Activated T-helper 17 cell treated with anti-CD3 and anti-CD28 coated beads, Interleukin-2, amount 50 U/mL, for 72 hours (primary cell): ENCODE measurements at regions not wholly inside any gene's neighbourhood (a gene's known extent, or its start where the extent isn't known, plus 50 kb on each side); places are given as distances from the start of the nearest gene placed in this dataset.

Source experiments
- ATAC-seq: fragments of 150-1000 bp; cut with Tn5 transposase; replicated peaks from 2 replicates; pipeline ENCODE4 v1.10.0; 2021; ENCODE audit warnings: mild to moderate bottlenecking, moderate library complexity
- H3K27ac Mint-ChIP-seq: one replicate; pipeline ENCODE4 v1.8.0; 2022; ENCODE audit warnings: mixed read lengths
- H3K27me3 Mint-ChIP-seq: one replicate; pipeline ENCODE4 v1.8.0; 2022; ENCODE audit warnings: mixed read lengths
- H3K36me3 Mint-ChIP-seq: one replicate; pipeline ENCODE4 v1.8.0; 2022; ENCODE audit warnings: low read depth, mild to moderate bottlenecking, mixed read lengths
- H3K4me1 Mint-ChIP-seq: one replicate; pipeline ENCODE4 v1.8.0; 2022; ENCODE audit warnings: mixed read lengths
- H3K4me3 Mint-ChIP-seq: one replicate; pipeline ENCODE4 v1.8.0; 2022; ENCODE audit warnings: mild to moderate bottlenecking, mixed read lengths
- H3K9me3 Mint-ChIP-seq: one replicate; pipeline ENCODE4 v1.8.0; 2022; ENCODE audit warnings: mixed read lengths

GRCh38 chr3:153614140-153614539, 452.1 kb downstream of the RAP2B start:
- ATAC-seq, result no peak
- H3K4me1 Mint-ChIP-seq, result no peaks in the 10 kb centered on the region
- no peaks in the 10 kb centered on the region for H3K27me3 Mint-ChIP-seq
- H3K4me3 Mint-ChIP-seq, result no peak overlapping the region
- no peak overlapping the region for H3K27ac Mint-ChIP-seq
- no peaks in the 10 kb centered on the region for H3K9me3 Mint-ChIP-seq
- H3K36me3 Mint-ChIP-seq, result no peaks in the 10 kb centered on the region

DNA sequence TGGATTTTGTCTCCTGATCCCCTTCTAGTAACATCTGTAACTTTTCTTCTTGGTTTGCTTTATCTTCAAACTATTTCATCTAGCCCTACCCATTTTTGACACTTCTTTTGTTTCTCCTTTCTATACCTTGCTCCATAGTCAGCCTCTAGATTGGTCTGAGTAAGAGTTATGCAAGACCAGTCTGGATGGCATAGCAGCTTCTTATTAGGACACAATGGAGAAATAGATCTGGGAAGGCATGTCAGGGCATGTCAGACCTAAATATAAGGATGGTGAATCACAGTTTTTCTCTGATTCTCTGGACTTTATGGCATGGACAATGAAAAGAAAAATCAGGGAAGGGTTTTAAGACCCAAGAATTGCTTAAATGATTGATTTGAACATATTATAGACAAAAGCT, 452.5 kb downstream of the RAP2B start:
- Mint-ChIP-seq H3K4me1 (no peaks in the 10 kb centered on the region), H3K27ac (no peak overlapping the region), H3K36me3 (no peaks in the 10 kb centered on the region), H3K27me3 (no peaks in the 10 kb centered on the region), H3K4me3 (no peak overlapping the region), H3K9me3 (no peaks in the 10 kb centered on the region)
- ATAC-seq, result no peak

GRCh38 chr3:153615863-153616262, 453.8 kb downstream of the RAP2B start:
- no peak for ATAC-seq
- no peak overlapping the region for H3K27ac Mint-ChIP-seq
- H3K4me1 Mint-ChIP-seq, result peaks cover under 1% of the 10 kb centered on the region
- H3K9me3 Mint-ChIP-seq, result peaks cover under 1% of the 10 kb centered on the region
- H3K27me3 Mint-ChIP-seq, result no peaks in the 10 kb centered on the region
- no peaks in the 10 kb centered on the region for H3K36me3 Mint-ChIP-seq
- H3K4me3 Mint-ChIP-seq, result no peak overlapping the region

GRCh38 chr3:153617463-153617862, 455.4 kb downstream of the RAP2B start:
- no peaks in the 10 kb centered on the region for H3K36me3 Mint-ChIP-seq
- H3K4me1 Mint-ChIP-seq, result peaks cover 17% of the 10 kb centered on the region
- no peaks in the 10 kb centered on the region for H3K27me3 Mint-ChIP-seq
- peaks cover 8% of the 10 kb centered on the region for H3K9me3 Mint-ChIP-seq
- no peak overlapping the region for H3K27ac Mint-ChIP-seq
- no peak for ATAC-seq
- H3K4me3 Mint-ChIP-seq, result no peak overlapping the region

- Mint-ChIP-seq H3K4me3 (no peak overlapping the region), H3K9me3 (peaks cover 8% of the 10 kb centered on the region), H3K4me1 (peaks cover 21% of the 10 kb centered on the region), H3K27me3 (no peaks in the 10 kb centered on the region), H3K36me3 (no peaks in the 10 kb centered on the region), H3K27ac (no peak overlapping the region)
- ATAC-seq, result no peak
Measured at GRCh38 chr3:153618176-153618575, 456.1 kb downstream of the RAP2B start.

DNA sequence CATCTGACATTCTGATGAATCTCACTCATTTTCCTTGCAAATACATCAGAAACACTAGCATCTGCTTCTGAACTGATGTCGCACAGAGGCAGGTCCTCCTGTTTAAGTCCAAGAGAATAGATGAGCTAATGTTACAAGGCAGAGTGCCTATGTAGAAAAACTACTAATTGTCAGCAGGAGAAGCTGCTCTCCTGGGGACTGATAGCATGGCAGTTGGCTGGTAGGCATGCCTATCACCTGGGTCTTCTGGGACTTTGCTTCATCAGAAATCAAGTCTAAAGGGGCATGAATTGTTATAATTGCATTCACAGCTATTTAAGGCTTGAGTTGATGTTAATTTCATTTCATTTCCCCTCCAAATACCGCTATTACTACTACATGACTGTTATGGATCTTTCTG, 457.2 kb downstream of the RAP2B start:
- no peak overlapping the region for H3K4me3 Mint-ChIP-seq
- H3K4me1 Mint-ChIP-seq, result peaks cover 31% of the 10 kb centered on the region
- H3K27me3 Mint-ChIP-seq, result no peaks in the 10 kb centered on the region
- no peak for ATAC-seq
- peaks cover 3% of the 10 kb centered on the region for H3K36me3 Mint-ChIP-seq
- peaks cover 8% of the 10 kb centered on the region for H3K9me3 Mint-ChIP-seq
- no peak overlapping the region for H3K27ac Mint-ChIP-seq

GRCh38 chr3:153621953-153622352, 459.9 kb downstream of the RAP2B start:
- peaks cover 45% of the 10 kb centered on the region for H3K4me1 Mint-ChIP-seq
- H3K36me3 Mint-ChIP-seq, result peaks cover 4% of the 10 kb centered on the region
- peak overlapping the region; percentile 77 for H3K4me3 Mint-ChIP-seq

DNA sequence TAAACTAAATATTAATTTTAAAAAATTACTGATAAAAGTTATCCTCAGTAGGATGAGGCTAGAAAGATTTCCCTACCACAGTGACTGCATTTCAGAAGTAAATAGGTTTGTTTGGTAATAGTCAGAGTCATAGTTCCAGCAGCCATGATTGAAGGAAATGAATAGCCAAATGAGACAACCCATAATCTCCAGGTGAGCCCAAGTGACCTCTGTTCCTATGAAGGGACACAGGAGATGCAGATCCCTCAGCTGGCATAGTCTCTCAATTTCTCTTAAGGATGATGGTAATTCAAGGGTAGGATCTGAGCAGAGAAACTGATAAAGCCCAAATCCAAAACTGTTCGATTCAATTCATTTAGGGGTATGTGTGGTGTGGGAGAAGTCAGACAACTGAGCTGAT, 461.8 kb downstream of the RAP2B start:
- Mint-ChIP-seq H3K36me3 (peaks cover 4% of the 10 kb centered on the region), H3K27ac (peak overlapping the region; percentile 97), H3K4me3 (peak overlapping the region; percentile 78), H3K4me1 (peaks cover 55% of the 10 kb centered on the region), H3K27me3 (no peaks in the 10 kb centered on the region), H3K9me3 (peaks cover 8% of the 10 kb centered on the region)
- ATAC-seq, result peak; percentile 26

More at GRCh38 chr3:153621953-153622352, 459.9 kb downstream of the RAP2B start:
- H3K9me3 Mint-ChIP-seq, result peaks cover 8% of the 10 kb centered on the region
- peak; percentile 59 for ATAC-seq
- H3K27me3 Mint-ChIP-seq, result no peaks in the 10 kb centered on the region
- peak overlapping the region; percentile 97 for H3K27ac Mint-ChIP-seq

- peaks cover 8% of the 10 kb centered on the region for H3K9me3 Mint-ChIP-seq
- peak overlapping the region; percentile 97 for H3K27ac Mint-ChIP-seq
- no peaks in the 10 kb centered on the region for H3K27me3 Mint-ChIP-seq
- ATAC-seq, result peak; percentile 64
- peaks cover 58% of the 10 kb centered on the region for H3K4me1 Mint-ChIP-seq
- H3K36me3 Mint-ChIP-seq, result peaks cover 4% of the 10 kb centered on the region
- H3K4me3 Mint-ChIP-seq, result peak overlapping the region; percentile 78
Measured at GRCh38 chr3:153624310-153625030, 462.4 kb downstream of the RAP2B start.

GRCh38 chr3:153625506-153625905, 463.5 kb downstream of the RAP2B start:
- Mint-ChIP-seq H3K36me3 (peaks cover 4% of the 10 kb centered on the region), H3K9me3 (peaks cover 13% of the 10 kb centered on the region), H3K4me1 (peaks cover 66% of the 10 kb centered on the region), H3K4me3 (peak overlapping the region; percentile 78), H3K27me3 (no peaks in the 10 kb centered on the region), H3K27ac (peak overlapping the region; percentile 97)
- ATAC-seq, result no peak

DNA sequence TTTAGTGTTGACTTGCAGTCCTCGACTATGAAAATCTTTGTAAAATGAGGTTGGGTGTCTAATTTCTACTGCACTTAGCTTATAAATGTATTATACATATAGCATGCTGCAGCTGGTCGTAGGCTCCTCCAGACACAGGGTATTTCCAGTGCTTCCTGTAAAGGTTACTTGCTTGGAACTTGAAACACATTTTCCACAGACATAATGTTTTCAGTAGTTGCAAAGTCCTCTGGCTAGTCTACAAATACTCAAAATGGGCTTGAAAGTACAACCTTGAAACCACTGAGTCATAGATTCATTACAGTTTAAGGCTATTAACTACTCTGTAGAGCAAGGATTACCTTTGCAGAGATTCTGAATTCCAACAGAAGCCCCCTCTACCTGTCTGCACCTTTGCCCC, 464.1 kb downstream of the RAP2B start:
- ATAC-seq, result peak; percentile 53
- Mint-ChIP-seq H3K27me3 (no peaks in the 10 kb centered on the region), H3K27ac (peak overlapping the region; percentile 97), H3K4me1 (peaks cover 62% of the 10 kb centered on the region), H3K36me3 (peaks cover 4% of the 10 kb centered on the region), H3K9me3 (peaks cover 9% of the 10 kb centered on the region), H3K4me3 (peak overlapping the region; percentile 78)

GRCh38 chr3:153628591-153628990, 466.6 kb downstream of the RAP2B start:
- Mint-ChIP-seq H3K27ac (peak overlapping the region; percentile 71), H3K9me3 (peaks cover 5% of the 10 kb centered on the region), H3K4me3 (peak overlapping the region; percentile 49), H3K36me3 (peaks cover 4% of the 10 kb centered on the region), H3K27me3 (no peaks in the 10 kb centered on the region), H3K4me1 (peaks cover 41% of the 10 kb centered on the region)
- ATAC-seq, result peak; percentile 40

- ATAC-seq, result no peak
- H3K9me3 Mint-ChIP-seq, result peaks cover 5% of the 10 kb centered on the region
- H3K4me1 Mint-ChIP-seq, result peaks cover 36% of the 10 kb centered on the region
- H3K36me3 Mint-ChIP-seq, result peaks cover 2% of the 10 kb centered on the region
- peak overlapping the region; percentile 71 for H3K27ac Mint-ChIP-seq
- H3K4me3 Mint-ChIP-seq, result peak overlapping the region; percentile 49
- H3K27me3 Mint-ChIP-seq, result no peaks in the 10 kb centered on the region
Measured at GRCh38 chr3:153629148-153629547, 467.1 kb downstream of the RAP2B start.

GRCh38 chr3:153631102-153631501, 469.1 kb downstream of the RAP2B start:
- H3K9me3 Mint-ChIP-seq, result peaks cover 5% of the 10 kb centered on the region
- H3K4me1 Mint-ChIP-seq, result peaks cover 28% of the 10 kb centered on the region
- H3K27ac Mint-ChIP-seq, result no peak overlapping the region
- no peak for ATAC-seq
- H3K27me3 Mint-ChIP-seq, result no peaks in the 10 kb centered on the region
- H3K4me3 Mint-ChIP-seq, result no peak overlapping the region
- no peaks in the 10 kb centered on the region for H3K36me3 Mint-ChIP-seq

GRCh38 chr3:153631664-153632063, 469.6 kb downstream of the RAP2B start:
- Mint-ChIP-seq H3K4me3 (no peak overlapping the region), H3K9me3 (peaks cover 5% of the 10 kb centered on the region), H3K36me3 (no peaks in the 10 kb centered on the region), H3K4me1 (peaks cover 22% of the 10 kb centered on the region), H3K27ac (no peak overlapping the region), H3K27me3 (no peaks in the 10 kb centered on the region)
- no peak for ATAC-seq
